ENCODE measurements at regions not wholly inside any gene's neighbourhood (a gene's known extent, or its start where the extent isn't known, plus 50 kb on each side); places are given as distances from the start of the nearest gene placed in this dataset.

DNA sequence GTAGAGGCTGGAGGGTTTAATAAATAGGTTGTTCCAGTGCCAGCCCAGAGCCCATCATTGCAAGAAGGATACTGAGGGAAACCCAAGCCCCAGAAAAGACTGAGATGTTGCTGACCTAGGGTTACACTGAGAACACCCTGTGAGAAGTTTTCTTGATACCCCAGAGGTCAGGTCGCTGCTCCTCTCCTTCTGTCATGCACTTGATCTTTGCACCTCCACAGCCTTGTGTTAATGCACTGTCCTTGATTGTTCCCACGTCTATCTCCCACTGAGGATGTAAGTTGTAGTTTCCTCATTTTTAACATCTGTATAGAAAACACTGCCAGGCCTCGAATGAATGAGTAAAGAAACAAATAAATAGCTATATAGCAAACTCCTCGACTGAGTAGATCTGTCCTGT lies 195.3 kb upstream of the AHR start:
- no peak for TF ChIP-seq CTCF (IDR thresholded peaks at IDR 0.05; ENCODE audit: poor library complexity, severe bottlenecking)
- TF ChIP-seq REST (IDR thresholded peaks at IDR 0.05; ENCODE audit: borderline replicate concordance): no peak
- TF ChIP-seq EP300 (conservative IDR thresholded peaks at IDR 0.05; ENCODE audit: poor library complexity, severe bottlenecking): no peak
- no peak for TF ChIP-seq POLR2AphosphoS5 (IDR thresholded peaks at IDR 0.05)
- TF ChIP-seq EZH2 (IDR thresholded peaks at IDR 0.05; ENCODE audit: borderline replicate concordance, insufficient read depth, low read length, poor library complexity, severe bottlenecking): no peak
- TF ChIP-seq RAD21 (conservative IDR thresholded peaks at IDR 0.05): no peak
- TF ChIP-seq SMC3 (conservative IDR thresholded peaks at IDR 0.05; ENCODE audit: poor library complexity): no peak
- TF ChIP-seq MXI1 (conservative IDR thresholded peaks at IDR 0.05; ENCODE audit: poor library complexity, severe bottlenecking): no peak
- no peak for TF ChIP-seq TAF1 (IDR thresholded peaks at IDR 0.05; ENCODE audit: low read depth)

All from neural cell (in vitro differentiated cells).